Retinal pigment epithelial cell (primary cell): ENCODE measurements at regions not wholly inside any gene's neighbourhood (a gene's known extent, or its start where the extent isn't known, plus 50 kb on each side); places are given as distances from the start of the nearest gene placed in this dataset.

Source experiments
- DNase-seq: peaks from one replicate; pipeline ENCODE4 v3.0.0-alpha.2; 2010; ENCODE audit warnings: low read depth
- H3K4me3 ChIP-seq: 2 replicates; pipeline ENCODE4 v1.5.1; 2011; ENCODE audit warnings: mild to moderate bottlenecking, low read length, control low read depth, moderate library complexity
- CTCF ChIP-seq: conservative IDR thresholded peaks from 2 replicates; pipeline ENCODE4 v1.5.1; 2011; ENCODE audit warnings: low read depth, low read length, control low read depth, inconsistent platforms

DNA sequence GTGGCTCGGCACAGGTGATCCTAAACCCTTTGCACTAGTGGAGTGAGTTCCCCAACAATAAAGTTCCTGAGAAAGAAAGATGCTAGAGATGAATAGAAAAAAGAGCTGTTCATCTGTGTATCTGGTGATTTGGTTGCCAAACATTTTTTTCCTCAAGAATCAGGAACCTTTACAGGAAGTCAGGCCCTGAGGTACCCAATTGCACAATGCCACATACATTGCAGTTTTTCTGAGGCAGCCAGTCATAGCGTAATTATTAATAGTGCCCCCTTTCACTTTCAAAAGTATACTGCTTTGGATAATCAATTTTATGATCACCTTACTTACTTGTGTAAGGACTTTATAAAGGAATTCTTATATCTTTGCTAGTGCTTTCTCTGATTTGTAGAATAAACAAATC, 346.3 kb upstream of the POU3F1 start:
- no peak for TF ChIP-seq CTCF
- H3K4me3 ChIP-seq: no peak overlapping the region
- no peak for DNase-seq

DNA sequence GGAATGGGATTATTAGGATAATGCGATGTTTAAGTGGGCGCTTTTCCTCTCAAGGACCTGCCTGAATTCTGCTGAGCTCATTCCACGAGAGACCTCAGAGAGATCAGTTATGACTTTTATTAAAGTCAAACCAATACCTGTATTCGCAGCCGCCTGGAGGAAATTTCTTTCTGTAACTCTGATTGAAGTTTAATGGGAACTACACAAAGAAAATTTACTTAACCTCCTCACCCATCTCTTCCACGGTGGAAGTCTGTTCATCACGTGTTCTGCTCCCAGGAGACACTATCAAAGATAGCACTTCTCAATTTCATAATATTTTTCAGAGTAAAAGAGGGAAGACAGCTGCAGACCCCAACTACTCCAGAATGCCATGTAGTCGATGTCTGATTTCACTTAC, 334.7 kb upstream of the POU3F1 start:
- no peak for DNase-seq
- no peak overlapping the region for H3K4me3 ChIP-seq

GRCh38 chr1:38376577-38376976, 330.0 kb upstream of the POU3F1 start:
- TF ChIP-seq CTCF: no peak
- H3K4me3 ChIP-seq: no peak overlapping the region
- DNase-seq: no peak

More for the DNA sequence above, 334.7 kb upstream of the POU3F1 start:
- TF ChIP-seq CTCF: no peak

DNA sequence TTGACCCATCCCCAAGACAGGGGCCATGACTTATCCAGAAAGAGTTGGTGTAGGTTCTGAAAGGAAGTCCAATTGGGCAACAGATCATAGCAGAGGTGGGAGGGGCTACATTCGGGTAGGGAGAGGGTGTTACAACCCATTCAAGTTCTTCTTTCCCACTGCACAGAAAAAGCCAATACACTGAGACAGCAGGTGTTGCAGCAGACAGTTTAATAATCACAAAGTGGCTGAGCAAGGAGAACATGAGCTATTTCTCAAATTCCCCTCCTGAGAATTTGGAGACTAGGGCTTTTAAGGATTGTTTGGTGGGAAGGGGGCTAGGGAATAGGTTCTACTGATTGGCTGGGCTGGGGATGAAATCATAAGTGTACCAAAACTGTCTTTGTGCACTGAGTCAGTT, 328.4 kb upstream of the POU3F1 start:
- H3K4me3 ChIP-seq: no peak overlapping the region
- DNase-seq: no peak
- TF ChIP-seq CTCF: no peak

- DNase-seq: no peak
- no peak overlapping the region for H3K4me3 ChIP-seq
- TF ChIP-seq CTCF: no peak
Observed at GRCh38 chr1:38371505-38371844, 324.9 kb upstream of the POU3F1 start.

DNA sequence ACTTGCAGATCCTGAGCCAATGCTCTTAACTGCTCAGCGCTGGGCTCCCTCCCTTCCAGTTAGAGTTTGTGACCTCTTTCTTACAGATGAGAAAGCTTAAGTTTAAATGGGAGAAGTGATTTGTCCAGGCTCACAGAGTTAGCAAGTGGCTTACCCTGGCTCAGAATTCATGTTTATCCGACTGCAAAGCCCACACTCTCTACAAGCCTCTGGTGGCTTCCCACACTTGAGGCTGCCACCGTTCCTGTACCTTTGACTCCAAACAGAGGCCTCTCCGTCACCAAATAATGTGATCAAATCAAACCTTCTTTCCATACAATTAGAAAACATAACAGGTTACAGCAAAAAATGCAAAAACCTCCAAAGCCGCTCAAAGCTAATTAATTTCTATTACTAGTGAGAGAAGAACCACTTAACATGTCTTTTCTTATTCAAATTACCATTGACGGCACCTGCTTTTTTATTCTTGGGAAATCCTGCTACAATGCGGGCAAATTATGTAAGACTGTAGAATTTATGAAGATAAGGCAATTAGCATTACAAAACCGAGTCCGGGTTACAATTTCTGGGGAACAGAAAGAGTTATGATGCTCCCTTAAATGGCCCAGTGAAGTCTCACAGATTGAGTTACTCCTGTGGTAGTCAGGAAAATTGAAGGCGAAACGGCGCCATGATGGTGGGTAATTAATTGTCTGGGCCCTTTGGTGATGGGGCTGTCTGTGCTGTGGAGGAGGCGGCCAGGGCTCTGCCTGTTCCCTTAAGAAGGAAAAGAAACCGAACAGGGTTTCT, 324.3 kb upstream of the POU3F1 start:
- DNase-seq: no peak
- no peak overlapping the region for H3K4me3 ChIP-seq
- TF ChIP-seq CTCF: no peak

- no peak for TF ChIP-seq CTCF
- no peak overlapping the region for H3K4me3 ChIP-seq
- no peak for DNase-seq
Observed at GRCh38 chr1:38365242-38365641, 318.6 kb upstream of the POU3F1 start.
